Activated T-cell treated with anti-CD3 and anti-CD28 coated beads, Interleukin-2, amount 50 U/mL, for 4 hours (primary cell): ENCODE measurements at regions not wholly inside any gene's neighbourhood (a gene's known extent, or its start where the extent isn't known, plus 50 kb on each side); places are given as distances from the start of the nearest gene placed in this dataset.
"Not testable (repeated sequence)": the region's sequence is repeated elsewhere in the genome, so short reads cannot be mapped to it uniquely, and the experiment has no call there.

Source experiments
- ATAC-seq, 2 donors: fragments of 200-7000 bp; cut with Tn5 transposase; one replicate each; pipeline ENCODE4 v1.10.0; 2021
- DNase-seq: peaks from one replicate; pipeline ENCODE4 v3.0.0-alpha.2; 2020
- H3K27me3 Mint-ChIP-seq: one replicate; pipeline ENCODE4 v1.8.0; 2021; ENCODE audit warnings: low read depth, mixed read lengths
- H3K36me3 Mint-ChIP-seq: one replicate; pipeline ENCODE4 v1.8.0; 2022; ENCODE audit warnings: mixed read lengths; ENCODE audit not compliant: insufficient read depth
- H3K4me1 Mint-ChIP-seq: one replicate; pipeline ENCODE4 v1.8.0; 2021; ENCODE audit warnings: low read depth, mixed read lengths
- H3K4me3 Mint-ChIP-seq: one replicate; pipeline ENCODE4 v1.8.0; 2021; ENCODE audit warnings: mild to moderate bottlenecking, moderate library complexity, mixed read lengths
- H3K9me3 Mint-ChIP-seq: one replicate; pipeline ENCODE4 v1.8.0; 2021; ENCODE audit warnings: mixed read lengths

DNA sequence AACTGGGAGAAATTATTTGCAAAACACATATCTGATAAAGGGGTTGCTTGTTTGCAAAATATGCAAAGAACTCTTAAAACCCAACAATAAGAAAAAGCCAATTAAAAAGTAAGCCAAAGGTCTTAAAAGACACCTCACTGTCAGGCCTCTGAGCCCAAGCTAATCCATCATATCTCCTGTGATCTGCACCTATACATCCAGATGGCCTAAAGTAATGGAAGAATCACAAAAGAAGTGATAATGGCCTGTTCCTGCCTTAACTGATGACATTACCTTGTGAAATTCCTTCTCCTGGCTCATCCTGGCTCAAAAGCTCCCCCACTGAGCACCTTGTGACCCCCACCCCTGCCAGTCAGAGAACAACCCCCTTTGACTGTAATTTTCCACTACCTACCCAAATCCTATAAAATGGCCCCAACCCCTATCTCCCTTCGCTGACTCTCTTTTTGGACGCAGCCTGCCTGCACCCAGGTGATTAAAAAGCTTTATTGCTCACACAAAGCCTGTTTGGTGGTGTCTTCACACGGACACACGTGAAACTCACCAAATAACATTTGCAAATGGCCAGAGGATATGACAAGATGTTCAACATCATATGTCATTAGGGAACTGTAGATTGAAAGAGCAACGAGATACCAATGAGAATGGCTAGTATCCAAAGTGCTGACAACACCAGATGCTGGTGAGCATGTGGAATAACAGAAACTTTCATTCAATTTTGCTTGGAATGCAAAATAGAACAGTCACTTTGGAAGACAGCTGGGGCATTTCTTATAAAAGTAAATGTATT is 565.0 kb upstream of the ADGRB3 start:
- no peaks in the 10 kb centered on the region for H3K27me3 Mint-ChIP-seq
- ATAC-seq (no peak), DNase-seq (no peak)
- no peak overlapping the region for H3K4me3 Mint-ChIP-seq
- no peaks in the 10 kb centered on the region for H3K4me1 Mint-ChIP-seq
- H3K36me3 Mint-ChIP-seq, result no peaks in the 10 kb centered on the region
- peaks cover 6% of the 10 kb centered on the region for H3K9me3 Mint-ChIP-seq

DNA sequence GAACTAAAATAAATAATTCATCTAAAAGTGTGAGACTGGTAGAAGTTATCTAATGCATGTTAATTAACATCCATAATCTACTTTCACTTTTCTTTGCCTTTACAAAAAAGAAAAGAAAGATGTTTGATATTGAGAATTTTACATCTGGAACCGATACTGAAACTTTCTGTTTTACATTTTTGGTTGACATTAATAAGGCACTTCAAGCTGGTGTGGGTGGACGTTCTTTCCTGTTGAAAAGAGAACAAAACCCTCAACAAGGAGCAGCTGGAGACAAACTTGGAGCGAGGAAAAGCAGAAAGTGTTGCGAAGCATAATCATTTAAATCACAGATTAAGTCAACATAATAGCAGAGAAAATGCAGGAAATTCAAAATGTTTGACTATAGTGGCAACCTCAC is 575.2 kb upstream of the ADGRB3 start:
- Mint-ChIP-seq H3K4me3 (no peak overlapping the region), H3K9me3 (no peaks in the 10 kb centered on the region), H3K36me3 (no peaks in the 10 kb centered on the region), H3K27me3 (no peaks in the 10 kb centered on the region), H3K4me1 (no peaks in the 10 kb centered on the region)
- no peak for DNase-seq
- ATAC-seq, result no peak

DNA sequence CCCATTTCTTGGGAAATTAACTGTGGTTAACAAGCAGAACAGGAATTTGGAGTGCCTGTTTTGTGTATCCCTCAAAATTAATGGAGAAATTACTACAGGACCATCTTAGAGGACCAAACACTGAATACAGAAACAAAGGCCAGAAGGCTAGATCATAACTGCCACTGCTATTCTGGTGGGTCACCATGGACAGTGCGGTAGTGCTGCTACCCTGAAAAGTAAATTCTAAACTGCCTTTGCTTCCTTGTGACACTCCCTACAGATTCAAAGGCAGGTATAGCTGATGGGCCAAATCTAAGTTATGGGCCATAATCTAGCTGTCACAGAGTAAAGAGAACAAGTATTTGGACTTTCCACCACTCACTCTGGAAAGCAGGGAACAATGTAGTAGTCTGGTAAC is 575.8 kb upstream of the ADGRB3 start:
- Mint-ChIP-seq H3K4me3 (no peak overlapping the region), H3K4me1 (no peaks in the 10 kb centered on the region), H3K27me3 (no peaks in the 10 kb centered on the region), H3K36me3 (no peaks in the 10 kb centered on the region), H3K9me3 (no peaks in the 10 kb centered on the region)
- ATAC-seq (no peak), DNase-seq (no peak)

DNA sequence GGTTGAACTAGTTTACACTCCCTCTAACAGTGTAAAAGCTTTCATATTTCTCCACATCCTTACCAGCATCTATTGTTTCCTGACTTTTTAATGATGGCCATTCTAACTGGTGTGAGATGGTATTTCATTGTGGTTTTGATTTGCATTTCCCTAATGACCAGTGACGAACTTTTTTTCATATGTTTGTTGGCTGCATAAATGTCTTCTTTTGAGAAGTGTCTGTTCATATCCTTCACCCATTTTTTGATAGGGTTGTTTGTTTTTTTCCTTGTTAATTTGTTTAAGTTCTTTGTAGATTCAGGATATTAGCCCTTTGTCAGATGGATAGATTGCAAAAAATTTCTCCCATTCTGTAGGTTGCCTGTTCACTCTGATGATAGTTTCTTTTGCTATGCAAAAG is 578.5 kb upstream of the ADGRB3 start:
- not testable (repeated sequence) for H3K4me3 Mint-ChIP-seq, DNase-seq, H3K27me3 Mint-ChIP-seq, H3K36me3 Mint-ChIP-seq, ATAC-seq, H3K9me3 Mint-ChIP-seq, H3K4me1 Mint-ChIP-seq

DNA sequence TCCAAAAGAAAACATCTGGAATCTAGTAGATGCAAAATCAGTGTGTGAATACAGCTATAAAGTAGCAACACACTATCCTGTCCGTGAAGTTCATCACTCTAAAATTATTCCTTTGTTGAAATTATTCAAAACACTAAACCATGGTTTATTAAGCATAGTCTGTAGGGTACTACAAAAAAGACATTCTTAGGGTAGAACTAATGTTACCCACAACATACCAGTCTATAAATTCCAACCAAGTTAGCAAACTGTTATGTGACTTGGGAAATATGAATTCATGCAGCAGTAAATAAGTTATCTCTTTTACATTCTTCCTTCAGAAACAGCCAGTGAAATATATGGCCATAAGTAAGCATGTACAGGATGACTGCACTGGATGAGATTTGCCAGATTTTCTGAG is 580.3 kb upstream of the ADGRB3 start:
- Mint-ChIP-seq H3K4me1 (no peaks in the 10 kb centered on the region), H3K9me3 (peaks cover 4% of the 10 kb centered on the region), H3K36me3 (no peaks in the 10 kb centered on the region), H3K4me3 (no peak overlapping the region), H3K27me3 (no peaks in the 10 kb centered on the region)
- ATAC-seq (no peak), DNase-seq (no peak)

DNA sequence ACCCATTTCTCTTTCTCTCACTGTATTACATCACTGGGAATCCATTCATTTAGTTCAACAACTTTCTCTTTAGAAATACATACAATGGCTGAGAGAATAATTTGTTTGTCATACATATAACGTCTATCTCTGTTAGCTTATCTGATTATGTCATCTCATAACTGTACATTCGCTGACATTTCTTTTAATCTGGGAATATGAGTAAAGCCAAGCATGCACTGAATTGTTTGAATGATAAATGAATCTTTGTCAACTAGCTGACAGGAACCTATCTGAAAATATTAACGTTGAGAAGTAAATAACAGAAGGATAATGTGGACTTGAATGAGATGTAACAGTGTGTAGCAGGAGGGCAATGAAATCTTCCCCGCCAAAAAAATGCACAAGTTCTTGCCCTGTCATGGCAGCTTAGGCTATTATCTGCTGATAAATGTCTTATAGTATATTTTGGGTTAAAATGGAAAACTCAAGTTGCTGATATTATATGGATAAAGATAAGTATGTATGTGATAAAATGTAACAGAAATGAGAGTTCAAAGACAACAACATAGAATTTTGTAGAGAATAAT is 581.2 kb upstream of the ADGRB3 start:
- no peak for ATAC-seq
- H3K36me3 Mint-ChIP-seq, result no peaks in the 10 kb centered on the region
- no peaks in the 10 kb centered on the region for H3K27me3 Mint-ChIP-seq
- no peaks in the 10 kb centered on the region for H3K4me1 Mint-ChIP-seq
- peaks cover 4% of the 10 kb centered on the region for H3K9me3 Mint-ChIP-seq
- H3K4me3 Mint-ChIP-seq, result no peak overlapping the region
- DNase-seq, result no peak

DNA sequence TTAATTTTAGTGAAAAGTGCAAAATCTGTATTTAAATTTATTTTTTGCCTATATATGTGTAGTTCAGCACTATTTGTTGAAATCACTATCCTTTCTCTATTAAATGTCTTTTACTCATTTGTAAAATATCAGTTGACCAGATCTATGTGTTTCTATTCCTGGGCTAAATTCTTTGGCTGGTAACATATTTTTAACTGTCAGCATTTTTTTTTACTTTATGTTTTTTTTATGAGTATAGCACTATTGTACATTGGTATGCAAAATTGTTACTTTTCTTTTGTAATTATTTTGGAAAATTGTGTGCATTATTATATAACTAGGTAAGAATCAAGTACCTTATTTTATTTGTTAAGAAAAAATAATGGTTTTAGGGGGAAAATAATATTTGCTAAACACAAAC is 582.8 kb upstream of the ADGRB3 start:
- no peak overlapping the region for H3K4me3 Mint-ChIP-seq

DNA sequence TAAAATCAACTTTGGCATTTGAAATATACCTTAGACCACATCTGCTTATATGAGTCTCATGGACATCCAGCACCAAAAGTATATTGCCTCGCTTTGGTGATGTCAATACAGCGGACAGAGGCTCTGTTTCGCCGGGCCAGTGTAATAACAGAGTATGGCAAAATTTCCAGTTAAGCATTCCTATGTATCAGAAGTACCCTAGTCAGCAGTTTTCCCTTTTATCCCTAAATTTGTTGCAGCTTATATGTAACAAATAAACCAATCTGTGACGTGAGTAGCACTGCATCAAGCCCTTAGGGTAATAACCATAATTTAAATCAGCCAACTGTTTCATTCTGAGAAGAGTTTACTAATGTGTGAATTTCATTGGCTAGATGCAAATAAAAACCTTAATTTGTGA is 585.5 kb upstream of the ADGRB3 start:
- DNase-seq (no peak), ATAC-seq (no peak)
- Mint-ChIP-seq H3K27me3 (no peaks in the 10 kb centered on the region), H3K4me3 (no peak overlapping the region), H3K9me3 (peaks cover 9% of the 10 kb centered on the region), H3K4me1 (no peaks in the 10 kb centered on the region), H3K36me3 (no peaks in the 10 kb centered on the region)

More for the DNA sequence above, 582.8 kb upstream of the ADGRB3 start:
- H3K9me3 Mint-ChIP-seq, result peaks cover 9% of the 10 kb centered on the region
- DNase-seq (no peak), ATAC-seq (no peak)
- no peaks in the 10 kb centered on the region for H3K27me3 Mint-ChIP-seq
- no peaks in the 10 kb centered on the region for H3K4me1 Mint-ChIP-seq
- H3K36me3 Mint-ChIP-seq, result no peaks in the 10 kb centered on the region

DNA sequence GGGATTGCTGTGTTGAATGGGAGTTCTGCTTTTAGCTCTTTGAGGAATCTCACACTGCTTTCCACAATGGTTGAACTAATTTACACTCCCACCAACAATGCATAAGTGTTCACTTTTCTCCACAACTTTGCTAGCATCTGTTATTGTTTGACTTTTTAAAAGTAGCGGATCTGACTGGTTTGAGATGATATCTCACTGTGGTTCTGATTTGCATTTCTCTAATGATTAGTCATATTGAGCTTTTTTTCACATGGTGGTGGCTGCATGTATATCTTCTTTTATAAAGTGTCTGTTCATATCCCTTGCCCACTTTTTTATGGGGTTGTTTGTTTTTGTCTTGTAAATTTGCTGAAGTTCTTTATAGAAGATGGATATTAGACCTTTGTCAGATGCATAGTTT is 588.3 kb upstream of the ADGRB3 start:
- H3K36me3 Mint-ChIP-seq, result no peaks in the 10 kb centered on the region
- no peaks in the 10 kb centered on the region for H3K27me3 Mint-ChIP-seq
- H3K4me3 Mint-ChIP-seq, result no peak overlapping the region
- DNase-seq, result no peak
- H3K4me1 Mint-ChIP-seq, result no peaks in the 10 kb centered on the region
- ATAC-seq, result no peak
- H3K9me3 Mint-ChIP-seq, result peaks cover 4% of the 10 kb centered on the region

DNA sequence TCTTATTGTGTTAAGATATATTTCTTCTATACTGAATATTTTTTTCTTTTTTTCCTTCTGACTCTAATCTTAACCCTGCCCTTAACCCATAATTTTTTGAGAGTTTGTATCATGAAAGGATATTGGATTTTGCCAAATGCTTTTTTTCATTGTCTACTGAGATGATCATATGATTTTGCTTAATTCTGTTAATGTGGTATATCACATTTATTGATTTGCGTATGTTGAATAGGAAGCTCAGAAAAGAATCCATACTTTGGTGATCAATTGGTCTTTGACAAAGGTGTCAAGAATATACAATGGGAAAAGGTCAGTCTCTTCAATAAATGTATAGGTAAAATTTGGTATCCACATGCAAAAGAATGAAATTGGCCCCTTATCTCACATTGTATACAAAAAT is 588.8 kb upstream of the ADGRB3 start:
- H3K27me3 Mint-ChIP-seq, result no peaks in the 10 kb centered on the region
- no peaks in the 10 kb centered on the region for H3K4me1 Mint-ChIP-seq
- ATAC-seq (no peak), DNase-seq (no peak)
- peaks cover 4% of the 10 kb centered on the region for H3K9me3 Mint-ChIP-seq
- no peaks in the 10 kb centered on the region for H3K36me3 Mint-ChIP-seq
- no peak overlapping the region for H3K4me3 Mint-ChIP-seq

DNA sequence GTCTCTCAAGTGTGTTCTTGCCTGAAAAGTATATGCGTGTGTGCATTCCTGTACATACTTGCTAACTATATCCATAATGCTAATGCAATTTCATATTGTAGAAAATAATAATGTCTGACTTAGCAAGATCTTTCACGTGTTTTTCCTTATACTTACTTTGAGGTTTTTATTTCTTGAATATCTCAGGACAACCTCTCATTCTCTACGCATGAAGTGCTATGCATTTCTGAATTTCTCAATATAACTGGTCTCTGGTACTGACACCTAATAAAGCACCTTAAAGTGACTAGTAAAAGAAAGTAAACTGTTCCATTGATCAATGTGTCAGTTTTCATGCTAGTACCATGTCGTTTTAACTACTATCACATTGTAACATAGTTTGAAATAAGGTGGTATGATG is 589.9 kb upstream of the ADGRB3 start:
- Mint-ChIP-seq H3K4me1 (no peaks in the 10 kb centered on the region), H3K27me3 (no peaks in the 10 kb centered on the region), H3K4me3 (no peak overlapping the region), H3K9me3 (peaks cover 8% of the 10 kb centered on the region), H3K36me3 (no peaks in the 10 kb centered on the region)
- no peak for DNase-seq
- ATAC-seq, result no peak

DNA sequence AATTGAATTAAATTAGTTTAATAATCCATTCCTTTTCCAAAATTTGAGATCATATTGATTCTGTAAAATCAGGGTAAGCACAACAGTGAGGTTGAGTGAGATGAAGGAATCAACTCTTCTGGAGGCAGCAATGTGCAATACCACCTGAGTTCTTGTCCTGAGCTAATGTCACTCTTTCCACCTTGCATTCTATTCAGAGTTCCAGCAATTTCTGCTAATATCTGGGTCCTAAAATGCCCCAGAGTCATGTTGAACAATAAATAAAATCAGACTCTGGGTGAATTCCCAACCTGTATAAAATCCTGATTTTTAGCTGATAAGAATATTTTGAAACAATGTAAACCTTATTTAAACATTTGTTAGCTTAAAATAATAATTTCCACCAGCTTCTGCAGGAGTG is 590.8 kb upstream of the ADGRB3 start:
- DNase-seq, result no peak
- ATAC-seq, result no peak
- H3K9me3 Mint-ChIP-seq, result peaks cover 10% of the 10 kb centered on the region

DNA sequence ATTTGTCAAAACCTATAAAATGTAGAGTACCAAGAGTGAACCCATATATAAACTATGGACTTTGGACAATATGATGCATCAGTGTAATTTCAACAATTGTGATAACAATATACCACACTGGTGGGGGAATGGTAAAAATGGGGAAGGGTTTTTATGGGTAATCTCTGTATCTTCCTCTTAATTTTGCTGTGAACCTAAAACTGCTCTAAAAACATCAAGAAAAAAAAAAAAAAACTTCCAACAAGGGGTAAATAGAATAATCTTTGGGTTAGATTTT is 592.0 kb upstream of the ADGRB3 start:
- no peaks in the 10 kb centered on the region for H3K27me3 Mint-ChIP-seq
- no peak for ATAC-seq
- no peak overlapping the region for H3K4me3 Mint-ChIP-seq
- H3K36me3 Mint-ChIP-seq, result no peaks in the 10 kb centered on the region
- no peaks in the 10 kb centered on the region for H3K4me1 Mint-ChIP-seq
- H3K9me3 Mint-ChIP-seq, result peaks cover 8% of the 10 kb centered on the region
- no peak for DNase-seq

More for the DNA sequence above, 590.8 kb upstream of the ADGRB3 start:
- no peaks in the 10 kb centered on the region for H3K4me1 Mint-ChIP-seq
- no peak overlapping the region for H3K4me3 Mint-ChIP-seq
- H3K36me3 Mint-ChIP-seq, result no peaks in the 10 kb centered on the region
- H3K27me3 Mint-ChIP-seq, result no peaks in the 10 kb centered on the region

DNA sequence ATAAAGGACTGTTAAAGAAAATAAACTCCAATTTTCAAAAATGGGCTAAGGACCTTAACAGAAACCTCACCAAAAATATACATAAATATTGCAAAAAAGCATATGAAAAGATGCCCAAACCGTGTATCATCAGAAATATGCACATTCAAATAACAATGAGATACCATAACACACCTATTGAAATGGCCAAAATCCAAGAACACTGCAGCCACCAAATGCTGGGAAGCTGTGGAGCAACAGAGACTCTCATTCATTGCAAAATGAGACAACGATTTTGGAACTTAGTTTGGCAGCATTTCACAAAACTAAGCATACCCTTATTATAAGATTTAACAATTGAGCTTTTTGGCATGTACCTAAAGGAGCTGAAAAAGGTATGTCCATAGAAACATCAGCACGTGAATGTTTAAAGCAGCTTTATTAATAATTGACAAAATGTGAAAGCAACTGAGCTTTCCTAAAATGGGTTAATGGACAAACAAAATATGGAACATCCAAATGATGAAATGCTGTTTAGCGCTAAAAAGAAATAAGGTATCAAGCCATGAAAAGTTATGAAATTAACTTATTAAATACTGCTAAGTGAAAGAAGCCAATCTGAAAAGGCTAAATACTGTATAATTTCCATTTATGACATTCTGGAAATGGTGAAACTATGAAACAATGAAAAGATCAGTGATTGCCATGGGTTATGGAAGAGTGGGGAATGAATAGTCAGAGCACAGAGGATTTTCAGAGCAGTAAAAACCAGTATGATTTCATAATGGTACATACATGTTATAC is 592.6 kb upstream of the ADGRB3 start:
- DNase-seq (no peak), ATAC-seq (no peak)
- no peaks in the 10 kb centered on the region for H3K4me1 Mint-ChIP-seq
- H3K9me3 Mint-ChIP-seq, result peaks cover 6% of the 10 kb centered on the region
- H3K36me3 Mint-ChIP-seq, result no peaks in the 10 kb centered on the region
- no peaks in the 10 kb centered on the region for H3K27me3 Mint-ChIP-seq
- no peak overlapping the region for H3K4me3 Mint-ChIP-seq

DNA sequence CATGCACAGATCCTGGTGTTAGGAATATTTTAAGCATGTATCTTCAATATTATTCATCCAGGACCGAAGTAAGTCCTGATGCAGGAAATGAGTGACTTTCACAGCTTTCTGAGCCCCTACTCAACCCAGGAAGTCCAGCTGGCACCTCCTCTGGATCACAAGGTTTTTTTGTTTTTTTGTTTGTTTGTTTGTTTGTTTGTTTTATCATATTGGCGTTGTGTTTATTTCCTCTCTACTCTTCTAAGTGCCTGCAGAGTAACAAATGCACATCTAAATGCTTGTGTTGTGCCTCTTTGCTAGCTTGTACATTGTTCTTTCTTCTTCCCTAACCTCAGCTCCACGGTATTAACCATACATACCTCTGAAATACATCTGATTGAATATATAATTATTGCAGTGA is 594.3 kb upstream of the ADGRB3 start:
- DNase-seq (no peak), ATAC-seq (no peak)
- no peaks in the 10 kb centered on the region for H3K27me3 Mint-ChIP-seq
- no peak overlapping the region for H3K4me3 Mint-ChIP-seq
- no peaks in the 10 kb centered on the region for H3K36me3 Mint-ChIP-seq
- H3K9me3 Mint-ChIP-seq, result peaks cover 9% of the 10 kb centered on the region
- H3K4me1 Mint-ChIP-seq, result no peaks in the 10 kb centered on the region
